ENCODE measurements at regions not wholly inside any gene's neighbourhood (a gene's known extent, or its start where the extent isn't known, plus 50 kb on each side); places are given as distances from the start of the nearest gene placed in this dataset.

GRCh38 chr13:83601539-83601938, 280.7 kb downstream of the SLITRK1 start:
- TF ChIP-seq TARDBP (IDR thresholded peaks at IDR 0.05) = no peak
- TF ChIP-seq SP1 (IDR thresholded peaks at IDR 0.05) = no peak
- TF ChIP-seq, protein P1, sequence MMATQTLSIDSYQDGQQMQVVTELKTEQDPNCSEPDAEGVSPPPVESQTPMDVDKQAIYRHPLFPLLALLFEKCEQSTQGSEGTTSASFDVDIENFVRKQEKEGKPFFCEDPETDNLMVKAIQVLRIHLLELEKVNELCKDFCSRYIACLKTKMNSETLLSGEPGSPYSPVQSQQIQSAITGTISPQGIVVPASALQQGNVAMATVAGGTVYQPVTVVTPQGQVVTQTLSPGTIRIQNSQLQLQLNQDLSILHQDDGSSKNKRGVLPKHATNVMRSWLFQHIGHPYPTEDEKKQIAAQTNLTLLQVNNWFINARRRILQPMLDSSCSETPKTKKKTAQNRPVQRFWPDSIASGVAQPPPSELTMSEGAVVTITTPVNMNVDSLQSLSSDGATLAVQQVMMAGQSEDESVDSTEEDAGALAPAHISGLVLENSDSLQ (IDR thresholded peaks at IDR 0.05) = no peak
- TF ChIP-seq ARNT (IDR thresholded peaks at IDR 0.05) = no peak
- no peak for TF ChIP-seq NFRKB (IDR thresholded peaks at IDR 0.05)
- no peak for TF ChIP-seq FOXA1 (IDR thresholded peaks at IDR 0.05)
- TF ChIP-seq FOXK2 (IDR thresholded peaks at IDR 0.05) = no peak
- no peak for TF ChIP-seq ZNF384 (IDR thresholded peaks at IDR 0.05)
- TF ChIP-seq ELF4 (IDR thresholded peaks at IDR 0.05) = no peak
- TF ChIP-seq L3MBTL2 (conservative IDR thresholded peaks at IDR 0.05) = no peak
- no peak for TF ChIP-seq LEF1 (IDR thresholded peaks at IDR 0.05; ENCODE audit: borderline replicate concordance)
- TF ChIP-seq BHLHE40 (IDR thresholded peaks at IDR 0.05; ENCODE audit: borderline replicate concordance) = no peak
- no peak for TF ChIP-seq SUZ12 (IDR thresholded peaks at IDR 0.05)
- no peak for TF ChIP-seq HDGF (IDR thresholded peaks at IDR 0.05; ENCODE audit: borderline replicate concordance)
